WTC11 (cell line): ENCODE measurements at regions not wholly inside any gene's neighbourhood (a gene's known extent, or its start where the extent isn't known, plus 50 kb on each side); places are given as distances from the start of the nearest gene placed in this dataset.

Source experiments
- ATAC-seq: fragments of 200-7000 bp; cut with Tn5 transposase; 2 replicates; pipeline ENCODE4 v1.10.0; 2021; ENCODE audit warnings: mild to moderate bottlenecking, moderate library complexity
- CTCF ChIA-PET: fragments of 300-600 bp; sonication (Branson Sonifier 250); formaldehyde crosslinking; loops from one replicate; lab custom pipeline; 2021; ENCODE audit warnings: antibody characterized with exemption; lab: Charles Lee
- POLR2A ChIA-PET: fragments of 350-600 bp; sonication (Branson Sonifier 250); formaldehyde crosslinking; loops from one replicate; lab custom pipeline; 2021; ENCODE audit warnings: antibody characterized with exemption; lab: Charles Lee
- DNase-seq: peaks from one replicate; pipeline ENCODE4 v3.0.0; 2021; ENCODE audit warnings: low spot score
- H3K27ac Mint-ChIP-seq: 2 replicates; pipeline ENCODE4 v1.8.0; 2021; ENCODE audit warnings: mixed read lengths
- H3K27me3 Mint-ChIP-seq: 2 replicates; pipeline ENCODE4 v1.8.0; 2021; ENCODE audit warnings: low read depth, mild to moderate bottlenecking, moderate library complexity, mixed read lengths
- H3K36me3 Mint-ChIP-seq: 2 replicates; pipeline ENCODE4 v1.8.0; 2021; ENCODE audit warnings: mixed read lengths
- H3K4me1 Mint-ChIP-seq: 2 replicates; pipeline ENCODE4 v1.8.0; 2022; ENCODE audit warnings: mixed read lengths
- H3K4me3 Mint-ChIP-seq: 2 replicates; pipeline ENCODE4 v1.8.0; 2021; ENCODE audit warnings: mild to moderate bottlenecking, moderate library complexity, mixed read lengths
- H3K9me3 Mint-ChIP-seq: 2 replicates; pipeline ENCODE4 v1.8.0; 2021; ENCODE audit warnings: mixed read lengths
- AR ChIP-seq: fragments of 250-450 bp; sonication (Bioruptor Pico); IDR thresholded peaks from 2 replicates; pipeline ENCODE4 v1.9.0; 2021; ENCODE audit warnings: mild to moderate bottlenecking
- CREB1 ChIP-seq: sonication (generic); formaldehyde crosslinking; IDR thresholded peaks from 2 replicates; pipeline ENCODE4 v1.8.0; 2023; ENCODE audit warnings: mild to moderate bottlenecking, missing genetic modification reagents
- CREM ChIP-seq: sonication (generic); formaldehyde crosslinking; IDR thresholded peaks from 2 replicates; pipeline ENCODE4 v1.8.1; 2022; ENCODE audit warnings: mild to moderate bottlenecking, missing genetic modification reagents, moderate library complexity
- ELF4 ChIP-seq: sonication (generic); formaldehyde crosslinking; IDR thresholded peaks from 2 replicates; pipeline ENCODE4 v1.8.1; 2022; ENCODE audit warnings: low read depth, mild to moderate bottlenecking, moderate library complexity, missing genetic modification reagents
- ESRRA ChIP-seq: sonication (generic); formaldehyde crosslinking; IDR thresholded peaks from 2 replicates; pipeline ENCODE4 v1.8.1; 2022; ENCODE audit warnings: mild to moderate bottlenecking, missing genetic modification reagents, borderline replicate concordance
- ETV6 ChIP-seq: sonication (generic); formaldehyde crosslinking; IDR thresholded peaks from 2 replicates; pipeline ENCODE4 v1.8.1; 2022; ENCODE audit warnings: mild to moderate bottlenecking, missing genetic modification reagents
- FOXK1 ChIP-seq: sonication (generic); formaldehyde crosslinking; IDR thresholded peaks from 2 replicates; pipeline ENCODE4 v1.8.0; 2022; ENCODE audit warnings: mild to moderate bottlenecking, moderate library complexity, missing genetic modification reagents
- KAT7 ChIP-seq: sonication (generic); formaldehyde crosslinking; IDR thresholded peaks from 2 replicates; pipeline ENCODE4 v1.8.1; 2023; ENCODE audit warnings: missing genetic modification reagents, mild to moderate bottlenecking, borderline replicate concordance
- MXD4 ChIP-seq: fragments of 250-450 bp; sonication (Bioruptor Pico); IDR thresholded peaks from 2 replicates; pipeline ENCODE4 v1.8.0; 2021; ENCODE audit warnings: mild to moderate bottlenecking, moderate library complexity, borderline replicate concordance
- NFATC4 ChIP-seq: fragments of 250-450 bp; sonication (Bioruptor Pico); IDR thresholded peaks from 2 replicates; pipeline ENCODE4 v1.9.0; 2021; ENCODE audit warnings: mild to moderate bottlenecking
- NR1H2 ChIP-seq: sonication (generic); formaldehyde crosslinking; IDR thresholded peaks from 2 replicates; pipeline ENCODE4 v1.9.0; 2021; ENCODE audit warnings: mild to moderate bottlenecking, moderate library complexity, missing genetic modification reagents
- NR3C1 ChIP-seq: sonication (generic); formaldehyde crosslinking; conservative IDR thresholded peaks from 2 replicates; pipeline ENCODE4 v1.8.1; 2023; ENCODE audit warnings: low read depth, mild to moderate bottlenecking, missing genetic modification reagents
- TCF7 ChIP-seq: sonication (generic); formaldehyde crosslinking; IDR thresholded peaks from 2 replicates; pipeline ENCODE4 v1.8.0; 2022; ENCODE audit warnings: mild to moderate bottlenecking, low read depth, missing genetic modification reagents, moderate library complexity
- TP53 ChIP-seq: sonication (generic); formaldehyde crosslinking; IDR thresholded peaks from 2 replicates; pipeline ENCODE4 v1.8.1; 2023; ENCODE audit warnings: mild to moderate bottlenecking, missing genetic modification reagents
- ZBTB43 ChIP-seq: sonication (generic); formaldehyde crosslinking; IDR thresholded peaks from 2 replicates; pipeline ENCODE4 v1.8.1; 2023; ENCODE audit warnings: mild to moderate bottlenecking, missing genetic modification reagents
- ZNF232 ChIP-seq: sonication (generic); formaldehyde crosslinking; IDR thresholded peaks from 2 replicates; pipeline ENCODE4 v1.8.0; 2022; ENCODE audit warnings: mild to moderate bottlenecking, missing genetic modification reagents
- ZNF317 ChIP-seq: sonication (generic); formaldehyde crosslinking; IDR thresholded peaks from 2 replicates; pipeline ENCODE4 v1.8.1; 2023; ENCODE audit warnings: low read depth, mild to moderate bottlenecking, moderate library complexity, missing genetic modification reagents, borderline replicate concordance
- ZNF423 ChIP-seq: fragments of 250-450 bp; sonication (Bioruptor Pico); IDR thresholded peaks from 2 replicates; pipeline ENCODE4 v2.1.2; 2022; ENCODE audit warnings: mild to moderate bottlenecking, moderate library complexity
- TF ChIP-seq, protein P1 (sequence below): sonication (generic); formaldehyde crosslinking; conservative IDR thresholded peaks from 2 replicates; pipeline ENCODE4 v1.8.1; 2023; ENCODE audit warnings: mild to moderate bottlenecking, low read depth, missing genetic modification reagents, moderate library complexity
- TF ChIP-seq, protein P2 (sequence below): sonication (generic); formaldehyde crosslinking; IDR thresholded peaks from 2 replicates; pipeline ENCODE4 v1.8.1; 2022; ENCODE audit warnings: missing genetic modification reagents, borderline replicate concordance
- TF ChIP-seq, protein P3 (sequence below): fragments of 250-450 bp; sonication (Bioruptor Pico); IDR thresholded peaks from 2 replicates; pipeline ENCODE4 v1.8.0; 2021; ENCODE audit warnings: mild to moderate bottlenecking
- TF ChIP-seq, protein P4 (sequence below): sonication (generic); formaldehyde crosslinking; conservative IDR thresholded peaks from 2 replicates; pipeline ENCODE4 v1.8.1; 2022; ENCODE audit warnings: mild to moderate bottlenecking, missing genetic modification reagents
- TF ChIP-seq, protein P5 (sequence below): fragments of 250-450 bp; sonication (Bioruptor Pico); IDR thresholded peaks from 2 replicates; pipeline ENCODE4 v1.9.0; 2021; ENCODE audit warnings: moderate library complexity, mild to moderate bottlenecking, inconsistent platforms, borderline replicate concordance

DNA sequence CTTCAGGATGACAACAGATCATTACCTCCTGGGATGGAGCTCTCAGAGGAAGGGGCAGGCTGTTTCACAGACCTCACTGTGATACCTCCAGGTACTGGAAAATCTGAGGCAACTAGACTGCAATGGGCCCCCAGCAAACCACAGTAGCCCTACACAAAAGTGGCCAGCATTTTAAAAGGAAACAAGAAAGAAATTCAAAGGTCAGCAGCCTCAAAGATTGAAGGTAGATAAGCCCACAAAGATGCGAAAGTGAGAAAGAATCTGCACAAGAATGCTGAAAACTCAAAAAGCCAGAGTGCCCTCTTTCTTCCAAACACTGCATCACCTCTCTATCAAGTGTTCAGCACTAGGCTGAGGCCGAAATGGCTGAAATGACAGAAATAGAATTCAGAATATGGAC lies 499.5 kb upstream of the CHAC2 start:
- TF ChIP-seq CREM = no peak
- TF ChIP-seq, protein P1, sequence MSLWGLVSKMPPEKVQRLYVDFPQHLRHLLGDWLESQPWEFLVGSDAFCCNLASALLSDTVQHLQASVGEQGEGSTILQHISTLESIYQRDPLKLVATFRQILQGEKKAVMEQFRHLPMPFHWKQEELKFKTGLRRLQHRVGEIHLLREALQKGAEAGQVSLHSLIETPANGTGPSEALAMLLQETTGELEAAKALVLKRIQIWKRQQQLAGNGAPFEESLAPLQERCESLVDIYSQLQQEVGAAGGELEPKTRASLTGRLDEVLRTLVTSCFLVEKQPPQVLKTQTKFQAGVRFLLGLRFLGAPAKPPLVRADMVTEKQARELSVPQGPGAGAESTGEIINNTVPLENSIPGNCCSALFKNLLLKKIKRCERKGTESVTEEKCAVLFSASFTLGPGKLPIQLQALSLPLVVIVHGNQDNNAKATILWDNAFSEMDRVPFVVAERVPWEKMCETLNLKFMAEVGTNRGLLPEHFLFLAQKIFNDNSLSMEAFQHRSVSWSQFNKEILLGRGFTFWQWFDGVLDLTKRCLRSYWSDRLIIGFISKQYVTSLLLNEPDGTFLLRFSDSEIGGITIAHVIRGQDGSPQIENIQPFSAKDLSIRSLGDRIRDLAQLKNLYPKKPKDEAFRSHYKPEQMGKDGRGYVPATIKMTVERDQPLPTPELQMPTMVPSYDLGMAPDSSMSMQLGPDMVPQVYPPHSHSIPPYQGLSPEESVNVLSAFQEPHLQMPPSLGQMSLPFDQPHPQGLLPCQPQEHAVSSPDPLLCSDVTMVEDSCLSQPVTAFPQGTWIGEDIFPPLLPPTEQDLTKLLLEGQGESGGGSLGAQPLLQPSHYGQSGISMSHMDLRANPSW (CRISPR knock-in tag) = no peak
- no peak for TF ChIP-seq ZNF317 (CRISPR knock-in tag)
- no peak for TF ChIP-seq FOXK1 (CRISPR knock-in tag)
- TF ChIP-seq CREB1 (CRISPR knock-in tag) = no peak
- TF ChIP-seq NR1H2 (CRISPR knock-in tag) = no peak
- TF ChIP-seq ZNF232 (CRISPR knock-in tag) = no peak
- no peak for TF ChIP-seq ELF4 (CRISPR knock-in tag)
- no peak for TF ChIP-seq TP53 (CRISPR knock-in tag)
- TF ChIP-seq ZBTB43 (CRISPR knock-in tag) = no peak
- no peak for TF ChIP-seq NFATC4 (CRISPR knock-in tag)
- TF ChIP-seq AR (CRISPR knock-in tag) = no peak
- no peak for TF ChIP-seq ESRRA
- no peak for TF ChIP-seq TCF7 (CRISPR knock-in tag)
- no peak for TF ChIP-seq MXD4 (CRISPR knock-in tag)
- TF ChIP-seq, protein P2, sequence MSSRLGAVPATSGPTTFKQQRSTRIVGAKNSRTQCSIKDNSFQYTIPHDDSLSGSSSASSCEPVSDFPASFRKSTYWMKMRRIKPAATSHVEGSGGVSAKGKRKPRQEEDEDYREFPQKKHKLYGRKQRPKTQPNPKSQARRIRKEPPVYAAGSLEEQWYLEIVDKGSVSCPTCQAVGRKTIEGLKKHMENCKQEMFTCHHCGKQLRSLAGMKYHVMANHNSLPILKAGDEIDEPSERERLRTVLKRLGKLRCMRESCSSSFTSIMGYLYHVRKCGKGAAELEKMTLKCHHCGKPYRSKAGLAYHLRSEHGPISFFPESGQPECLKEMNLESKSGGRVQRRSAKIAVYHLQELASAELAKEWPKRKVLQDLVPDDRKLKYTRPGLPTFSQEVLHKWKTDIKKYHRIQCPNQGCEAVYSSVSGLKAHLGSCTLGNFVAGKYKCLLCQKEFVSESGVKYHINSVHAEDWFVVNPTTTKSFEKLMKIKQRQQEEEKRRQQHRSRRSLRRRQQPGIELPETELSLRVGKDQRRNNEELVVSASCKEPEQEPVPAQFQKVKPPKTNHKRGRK (CRISPR knock-in tag) = no peak
- TF ChIP-seq, all 79 proteins: peak for 0
- H3K27me3 Mint-ChIP-seq = no peaks in the 10 kb centered on the region
- no peak overlapping the region for H3K27ac Mint-ChIP-seq
- peak; percentile 72 for ATAC-seq
- peaks cover 4% of the 10 kb centered on the region; the same call in 1 of the 2 replicates for H3K36me3 Mint-ChIP-seq
- peaks cover 26% of the 10 kb centered on the region for H3K4me1 Mint-ChIP-seq
- no peak overlapping the region for H3K4me3 Mint-ChIP-seq
- no peak for DNase-seq
- peaks cover 20% of the 10 kb centered on the region for H3K9me3 Mint-ChIP-seq
- ChIA-PET POLR2A (no interaction called here), CTCF (interaction anchor here (0.9 to 1.8 kb wide), 4 partner anchors 13 to 249 kb away, joined by 3 to 6 read pairs (median 4); no protein-coding TSS in a partner anchor)

GRCh38 chr2:53265544-53266299 lies 501.9 kb upstream of the CHAC2 start:
- H3K4me3 Mint-ChIP-seq = no peak overlapping the region
- ChIA-PET POLR2A (no interaction called here), CTCF (no interaction called here)
- no peaks in the 10 kb centered on the region for H3K27me3 Mint-ChIP-seq
- peaks cover 16% of the 10 kb centered on the region for H3K4me1 Mint-ChIP-seq
- no peak overlapping the region for H3K27ac Mint-ChIP-seq
- ATAC-seq (no peak), DNase-seq (no peak)
- H3K9me3 Mint-ChIP-seq = peaks cover 18% of the 10 kb centered on the region
- H3K36me3 Mint-ChIP-seq = peaks cover 4% of the 10 kb centered on the region; the same call in 1 of the 2 replicates
- no peak for TF ChIP-seq NR3C1
- no peak for TF ChIP-seq ZNF423
- TF ChIP-seq ZBTB43 (CRISPR knock-in tag) = no peak
- TF ChIP-seq, protein P3, sequence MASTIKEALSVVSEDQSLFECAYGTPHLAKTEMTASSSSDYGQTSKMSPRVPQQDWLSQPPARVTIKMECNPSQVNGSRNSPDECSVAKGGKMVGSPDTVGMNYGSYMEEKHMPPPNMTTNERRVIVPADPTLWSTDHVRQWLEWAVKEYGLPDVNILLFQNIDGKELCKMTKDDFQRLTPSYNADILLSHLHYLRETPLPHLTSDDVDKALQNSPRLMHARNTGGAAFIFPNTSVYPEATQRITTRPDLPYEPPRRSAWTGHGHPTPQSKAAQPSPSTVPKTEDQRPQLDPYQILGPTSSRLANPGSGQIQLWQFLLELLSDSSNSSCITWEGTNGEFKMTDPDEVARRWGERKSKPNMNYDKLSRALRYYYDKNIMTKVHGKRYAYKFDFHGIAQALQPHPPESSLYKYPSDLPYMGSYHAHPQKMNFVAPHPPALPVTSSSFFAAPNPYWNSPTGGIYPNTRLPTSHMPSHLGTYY (CRISPR knock-in tag) = no peak
- TF ChIP-seq, protein P4, sequence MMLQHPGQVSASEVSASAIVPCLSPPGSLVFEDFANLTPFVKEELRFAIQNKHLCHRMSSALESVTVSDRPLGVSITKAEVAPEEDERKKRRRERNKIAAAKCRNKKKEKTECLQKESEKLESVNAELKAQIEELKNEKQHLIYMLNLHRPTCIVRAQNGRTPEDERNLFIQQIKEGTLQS (CRISPR knock-in tag) = no peak
- TF ChIP-seq, protein P5, sequence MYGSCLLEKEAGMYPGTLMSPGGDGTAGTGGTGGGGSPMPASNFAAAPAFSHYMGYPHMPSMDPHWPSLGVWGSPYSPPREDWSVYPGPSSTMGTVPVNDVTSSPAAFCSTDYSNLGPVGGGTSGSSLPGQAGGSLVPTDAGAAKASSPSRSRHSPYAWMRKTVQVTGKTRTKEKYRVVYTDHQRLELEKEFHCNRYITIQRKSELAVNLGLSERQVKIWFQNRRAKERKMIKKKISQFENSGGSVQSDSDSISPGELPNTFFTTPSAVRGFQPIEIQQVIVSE = no peak
- no peak for TF ChIP-seq CREB1 (CRISPR knock-in tag)
- TF ChIP-seq KAT7 (CRISPR knock-in tag) = no peak
- TF ChIP-seq ETV6 (CRISPR knock-in tag) = no peak
